Uterus (tissue), 3 donors: ENCODE measurements at regions not wholly inside any gene's neighbourhood (a gene's known extent, or its start where the extent isn't known, plus 50 kb on each side); places are given as distances from the start of the nearest gene placed in this dataset.

Source experiments
- DNase-seq, 2 donors: peaks; one replicate each; pipeline ENCODE4 v3.0.0-alpha.2; 2019 to 2020
- H3K27ac ChIP-seq, 2 donors: fragments of 200-600 bp; sonication (generic); 1 replicate in 1 of 2; 2 replicates in 1 of 2; pipeline ENCODE4 v1.5.1; 2016 to 2018
- H3K27me3 ChIP-seq, 2 donors: fragments of 200-600 bp; sonication (generic); one replicate each; pipeline ENCODE4 v1.5.1; 2018 to 2019; ENCODE audit warnings: control low read depth in 1 of 2
- H3K36me3 ChIP-seq, 2 donors: fragments of 200-600 bp; sonication (generic); one replicate each; pipeline ENCODE4 v1.5.1; 2019; ENCODE audit warnings: control low read depth in 1 of 2
- H3K4me1 ChIP-seq, 2 donors: fragments of 200-600 bp; sonication (generic); one replicate each; pipeline ENCODE4 v1.5.1; 2018 to 2019; ENCODE audit warnings: control low read depth in 1 of 2
- H3K4me3 ChIP-seq, 2 donors: fragments of 200-600 bp; sonication (generic); 1 replicate in 1 of 2; 2 replicates in 1 of 2; pipeline ENCODE4 v1.5.1; 2018 to 2019; ENCODE audit warnings: mild to moderate bottlenecking in 1 of 2
- H3K9me3 ChIP-seq, 2 donors: fragments of 200-600 bp; sonication (generic); one replicate each; pipeline ENCODE4 v1.5.1; 2019; ENCODE audit warnings: control low read depth in 1 of 2
- CTCF ChIP-seq, 4 experiments: fragments of 200-600 bp in 2 of 4; fragments of 450-650 bp in 2 of 4; sonication (generic) in 2 of 4; IDR thresholded peaks; one replicate each; pipeline ENCODE4 v1.5.1; 2016 to 2019; ENCODE audit warnings: antibody characterized with exemption in 4 of 4, mild to moderate bottlenecking in 2 of 4, moderate library complexity in 1 of 4
- POLR2A ChIP-seq, 2 donors: fragments of 450-650 bp; IDR thresholded peaks; one replicate each; pipeline ENCODE4 v1.6.1; 2016; ENCODE audit warnings: antibody characterized with exemption in 2 of 2, mild to moderate bottlenecking in 1 of 2, moderate library complexity in 1 of 2
- intact Hi-C: fragments of 100-400 bp; cut with DNase I; formaldehyde crosslinking; loops from one replicate; pipeline ENCODE4 v1.15.1; 2023; ENCODE audit warnings: low total_unique reads
- donor health status: DM: yes; HTN: yes; CAD: no.

GRCh38 chr5:53256746-53257145 lies 147.2 kb upstream of the MOCS2 start:
- Histone ChIP-seq H3K27me3 (no peaks in the 10 kb centered on the region), H3K36me3 (no peaks in the 10 kb centered on the region), H3K4me1 (no peaks in the 10 kb centered on the region), H3K4me3 (no peak overlapping the region), H3K9me3 (no peaks in the 10 kb centered on the region), H3K27ac (no peak overlapping the region)
- DNase-seq = no peak
- no peak for TF ChIP-seq POLR2A (IDR thresholded peaks at IDR 0.05)
- no peak for TF ChIP-seq CTCF (IDR thresholded peaks at IDR 0.05)
- intact Hi-C loops = no loop called here

- no peak overlapping the region for H3K27ac ChIP-seq
- H3K27me3 ChIP-seq = no peaks in the 10 kb centered on the region
- no peak for DNase-seq
- intact Hi-C loops = no loop called here
- no peak overlapping the region for H3K4me3 ChIP-seq
- no peak for TF ChIP-seq CTCF (IDR thresholded peaks at IDR 0.05)
- TF ChIP-seq POLR2A (IDR thresholded peaks at IDR 0.05) = no peak
- H3K9me3 ChIP-seq = no peaks in the 10 kb centered on the region
- H3K4me1 ChIP-seq = no peaks in the 10 kb centered on the region
- no peaks in the 10 kb centered on the region for H3K36me3 ChIP-seq
Observed at GRCh38 chr5:53257806-53258373, 148.3 kb upstream of the MOCS2 start.

- intact Hi-C loops = no loop called here
- TF ChIP-seq POLR2A (IDR thresholded peaks at IDR 0.05) = no peak
- no peaks in the 10 kb centered on the region for H3K36me3 ChIP-seq
Observed at GRCh38 chr5:53259176-53259575, 149.6 kb upstream of the MOCS2 start.

GRCh38 chr5:53260446-53260845 lies 150.9 kb upstream of the MOCS2 start:
- TF ChIP-seq POLR2A (IDR thresholded peaks at IDR 0.05) (no peak), CTCF (IDR thresholded peaks at IDR 0.05) (no peak)
- no peaks in the 10 kb centered on the region for H3K4me1 ChIP-seq
- H3K27ac ChIP-seq = no peak overlapping the region
- no peaks in the 10 kb centered on the region for H3K36me3 ChIP-seq
- H3K4me3 ChIP-seq = no peak overlapping the region
- intact Hi-C loops = no loop called here
- H3K27me3 ChIP-seq = no peaks in the 10 kb centered on the region
- H3K9me3 ChIP-seq = no peaks in the 10 kb centered on the region
- DNase-seq = no peak

More at GRCh38 chr5:53259176-53259575, 149.6 kb upstream of the MOCS2 start:
- no peak for DNase-seq
- H3K4me3 ChIP-seq = no peak overlapping the region
- H3K9me3 ChIP-seq = no peaks in the 10 kb centered on the region
- H3K27me3 ChIP-seq = no peaks in the 10 kb centered on the region
- no peaks in the 10 kb centered on the region for H3K4me1 ChIP-seq
- no peak overlapping the region for H3K27ac ChIP-seq

- Histone ChIP-seq H3K4me3 (no peak overlapping the region), H3K36me3 (no peaks in the 10 kb centered on the region), H3K9me3 (no peaks in the 10 kb centered on the region), H3K27me3 (no peaks in the 10 kb centered on the region), H3K4me1 (no peaks in the 10 kb centered on the region), H3K27ac (no peak overlapping the region)
- intact Hi-C loops = no loop called here
- DNase-seq = no peak
- TF ChIP-seq POLR2A (IDR thresholded peaks at IDR 0.05) (no peak), CTCF (IDR thresholded peaks at IDR 0.05) (no peak)
Observed at GRCh38 chr5:53261245-53261644, 151.7 kb upstream of the MOCS2 start.
